T-helper 2 cell treated with Interferon-gamma antibody and Interleukin-4, amounts not matched to agents 100 ng/mL and 5 ng/mL, for 36 hours (primary cell): ENCODE measurements at regions not wholly inside any gene's neighbourhood (a gene's known extent, or its start where the extent isn't known, plus 50 kb on each side); places are given as distances from the start of the nearest gene placed in this dataset.

ENCODE experiments used
- intact Hi-C: fragments of 100-400 bp; cut with micrococcal nuclease; formaldehyde crosslinking; loops from one replicate; pipeline ENCODE4 v1.15.1; 2023

- intact Hi-C loops = no loop called here
Observed at GRCh38 chr7:121456785-121457359, 60.8 kb upstream of the FAM3C start.

GRCh38 chr7:121456015-121456414, 59.9 kb upstream of the FAM3C start:
- intact Hi-C loops = no loop called here

GRCh38 chr7:121452389-121452788, 56.3 kb upstream of the FAM3C start:
- intact Hi-C loops = no loop called here

- intact Hi-C loops = no loop called here
Observed at GRCh38 chr7:121451367-121452094, 55.4 kb upstream of the FAM3C start.

- intact Hi-C loops = no loop called here
Observed at GRCh38 chr7:121450631-121451198, 54.6 kb upstream of the FAM3C start.

GRCh38 chr7:121449735-121450240, 53.7 kb upstream of the FAM3C start:
- intact Hi-C loops = no loop called here

- intact Hi-C loops = no loop called here
Observed at GRCh38 chr7:121449329-121449728, 53.2 kb upstream of the FAM3C start.

- intact Hi-C loops = no loop called here
Observed at GRCh38 chr7:121448429-121448828, 52.3 kb upstream of the FAM3C start.

GRCh38 chr7:121447911-121448300, 51.8 kb upstream of the FAM3C start:
- intact Hi-C loops = no loop called here

GRCh38 chr7:121447243-121447910, 51.3 kb upstream of the FAM3C start:
- intact Hi-C loops = no loop called here

GRCh38 chr7:121446526-121446925, 50.4 kb upstream of the FAM3C start:
- intact Hi-C loops = no loop called here
